ENCODE measurements at regions not wholly inside any gene's neighbourhood (a gene's known extent, or its start where the extent isn't known, plus 50 kb on each side); places are given as distances from the start of the nearest gene placed in this dataset.

DNA sequence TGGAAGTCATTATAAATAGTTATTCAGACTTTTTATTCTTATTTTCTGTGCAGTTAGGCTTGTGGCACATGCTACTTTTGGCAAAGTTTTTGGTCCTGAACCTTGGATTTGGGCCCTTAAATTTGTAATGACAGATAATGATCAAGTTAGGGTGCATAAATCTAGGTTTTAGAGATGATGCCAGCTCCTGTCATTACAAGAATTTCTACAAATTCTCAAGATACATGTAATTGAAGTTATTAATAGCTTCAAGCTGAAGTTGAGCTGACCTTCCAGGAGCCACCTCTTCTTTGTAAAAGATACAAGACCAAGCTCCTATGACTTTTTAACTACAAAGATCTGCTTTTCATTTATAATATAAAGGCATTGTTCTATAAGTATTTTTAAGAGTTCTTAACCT lies 255.6 kb upstream of the UGT8 start:
- DNase-seq (ENCODE audit: extremely low read depth in 1 of 2, low read depth in 1 of 2), result no peak

- DNase-seq (ENCODE audit: extremely low read depth in 1 of 2, low read depth in 1 of 2), result no peak
These were observed 248.9 kb upstream of the UGT8 start for GRCh38 chr4:114349543-114350175.

DNA sequence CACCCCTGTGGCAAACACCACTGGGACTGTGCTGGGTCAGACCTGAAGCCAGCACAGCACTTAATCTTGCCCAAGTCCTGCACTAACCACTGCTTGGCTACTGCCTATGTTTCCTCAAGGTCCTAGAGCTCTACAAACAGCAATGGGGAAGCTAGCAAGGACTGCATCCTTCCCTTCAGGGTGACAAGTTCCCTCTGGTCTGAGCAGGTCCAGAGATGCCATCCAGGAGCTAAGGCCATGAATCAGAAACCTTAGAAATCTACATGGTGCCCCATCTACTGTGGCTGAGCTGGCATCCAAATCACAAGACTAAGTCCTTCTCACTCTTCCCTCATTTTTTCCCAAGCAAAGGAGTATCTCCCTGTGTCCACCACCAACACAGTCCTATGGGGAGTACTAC lies 239.7 kb upstream of the UGT8 start:
- DNase-seq (ENCODE audit: extremely low read depth in 1 of 2, low read depth in 1 of 2), result no peak

- no peak for DNase-seq (ENCODE audit: extremely low read depth in 1 of 2, low read depth in 1 of 2)
These were observed 237.4 kb upstream of the UGT8 start for GRCh38 chr4:114361249-114361648.

GRCh38 chr4:114364857-114365256 lies 233.8 kb upstream of the UGT8 start:
- no peak for DNase-seq (ENCODE audit: extremely low read depth in 1 of 2, low read depth in 1 of 2)

DNA sequence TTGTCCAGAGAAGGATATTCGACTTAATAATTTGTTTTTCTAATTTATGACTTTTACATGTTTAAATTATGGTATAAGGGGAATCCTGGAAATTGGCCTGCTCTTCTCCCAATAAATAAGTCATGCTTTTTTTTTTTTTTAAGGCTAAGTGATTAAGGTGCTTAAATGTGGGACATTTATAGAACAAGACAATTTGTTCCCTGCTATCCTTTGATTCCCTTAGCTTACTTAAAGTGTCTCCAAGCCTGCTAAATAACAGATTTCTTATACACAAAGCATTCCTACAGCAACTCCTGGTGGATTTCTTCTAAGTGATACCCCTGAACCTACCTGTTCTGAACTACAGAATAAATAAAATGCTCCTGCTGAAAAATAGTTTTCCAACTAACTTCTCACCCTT lies 233.0 kb upstream of the UGT8 start:
- DNase-seq (ENCODE audit: extremely low read depth in 1 of 2, low read depth in 1 of 2), result no peak

- no peak for DNase-seq (ENCODE audit: extremely low read depth in 1 of 2, low read depth in 1 of 2)
These were observed 232.2 kb upstream of the UGT8 start for GRCh38 chr4:114366368-114366767.

- no peak for DNase-seq (ENCODE audit: extremely low read depth in 1 of 2, low read depth in 1 of 2)
These were observed 229.9 kb upstream of the UGT8 start for GRCh38 chr4:114368751-114369150.

DNA sequence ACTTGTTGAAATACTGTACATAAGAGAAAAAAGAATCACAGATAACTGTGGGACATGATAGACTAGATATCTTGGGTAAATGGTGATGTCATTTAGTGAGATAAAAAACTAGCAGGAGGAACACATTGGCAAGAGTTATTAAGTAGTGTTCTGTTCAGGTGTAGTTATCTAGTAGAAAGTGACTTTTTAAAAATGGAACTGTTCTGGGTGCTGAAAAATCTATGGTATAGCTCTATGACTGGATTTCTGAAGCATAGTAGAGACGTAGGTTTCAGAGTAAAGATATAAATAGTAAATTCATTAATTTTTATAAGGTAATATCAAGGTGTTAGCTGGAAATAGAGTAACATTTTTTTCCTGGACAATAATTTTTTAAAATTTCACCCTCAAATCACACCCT lies 225.1 kb upstream of the UGT8 start:
- no peak for DNase-seq (ENCODE audit: extremely low read depth in 1 of 2, low read depth in 1 of 2)

GRCh38 chr4:114378305-114378903 lies 220.2 kb upstream of the UGT8 start:
- no peak for DNase-seq (ENCODE audit: extremely low read depth in 1 of 2, low read depth in 1 of 2)

DNA sequence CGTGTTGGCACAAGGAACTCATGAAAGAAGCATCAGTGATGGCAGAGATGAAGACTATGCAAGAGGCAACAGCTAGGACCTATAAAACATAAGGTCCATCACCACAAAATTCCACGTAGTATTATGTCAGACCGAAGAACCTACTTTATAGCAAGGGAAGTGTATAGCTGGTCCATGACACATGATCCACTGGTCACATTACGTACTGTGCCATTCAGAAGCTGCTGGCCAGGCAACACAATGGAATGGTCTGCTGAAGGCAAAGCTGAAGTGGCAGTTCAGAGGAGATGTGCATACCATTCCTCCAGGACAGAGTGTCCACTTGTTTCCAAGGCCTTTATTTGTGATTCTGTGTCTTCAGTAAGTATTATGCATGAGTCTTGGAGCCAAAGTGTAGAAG lies 215.5 kb upstream of the UGT8 start:
- no peak for DNase-seq (ENCODE audit: extremely low read depth in 1 of 2, low read depth in 1 of 2)

- DNase-seq (ENCODE audit: extremely low read depth in 1 of 2, low read depth in 1 of 2), result no peak
These were observed 214.9 kb upstream of the UGT8 start for GRCh38 chr4:114383721-114384120.

- no peak for DNase-seq (ENCODE audit: extremely low read depth in 1 of 2, low read depth in 1 of 2)
These were observed 214.0 kb upstream of the UGT8 start for GRCh38 chr4:114384629-114385028.

GRCh38 chr4:114385195-114385985 lies 213.2 kb upstream of the UGT8 start:
- DNase-seq (ENCODE audit: extremely low read depth in 1 of 2, low read depth in 1 of 2), result no peak

- no peak for DNase-seq (ENCODE audit: extremely low read depth in 1 of 2, low read depth in 1 of 2)
These were observed 211.9 kb upstream of the UGT8 start for GRCh38 chr4:114386637-114387233.

- no peak for DNase-seq (ENCODE audit: extremely low read depth in 1 of 2, low read depth in 1 of 2)
These were observed 209.4 kb upstream of the UGT8 start for GRCh38 chr4:114389070-114389685.

GRCh38 chr4:114393295-114394038 lies 205.1 kb upstream of the UGT8 start:
- DNase-seq (ENCODE audit: extremely low read depth in 1 of 2, low read depth in 1 of 2), result no peak

- DNase-seq (ENCODE audit: extremely low read depth in 1 of 2, low read depth in 1 of 2), result no peak
These were observed 201.8 kb upstream of the UGT8 start for GRCh38 chr4:114396808-114397207.

- DNase-seq (ENCODE audit: extremely low read depth in 1 of 2, low read depth in 1 of 2), result no peak
These were observed 200.2 kb upstream of the UGT8 start for GRCh38 chr4:114398410-114398809.

- no peak for DNase-seq (ENCODE audit: extremely low read depth in 1 of 2, low read depth in 1 of 2)
These were observed 199.5 kb upstream of the UGT8 start for GRCh38 chr4:114399105-114399504.

GRCh38 chr4:114400531-114400930 lies 198.1 kb upstream of the UGT8 start:
- DNase-seq (ENCODE audit: extremely low read depth in 1 of 2, low read depth in 1 of 2), result no peak

All from stimulated activated CD8-positive, alpha-beta memory T cell treated with anti-CD3 and anti-CD28 coated beads, Interleukin-7, amount 100 ng/mL, for 48 hours (primary cell).